HFF-Myc (cell line): ENCODE measurements at regions not wholly inside any gene's neighbourhood (a gene's known extent, or its start where the extent isn't known, plus 50 kb on each side); places are given as distances from the start of the nearest gene placed in this dataset.

Experiments
- DNase-seq: peaks from one replicate; pipeline ENCODE4 v3.0.0-alpha.2; 2011; ENCODE audit warnings: low read depth; ENCODE audit errors: extremely low read depth
- H3K4me3 ChIP-seq: replicated peaks from 2 replicates; pipeline ENCODE4 v1.5.1; 2011; ENCODE audit warnings: low read depth, mild to moderate bottlenecking, control low read depth, low read length
- CTCF ChIP-seq: IDR thresholded peaks from 2 replicates; pipeline ENCODE4 v1.5.1; 2012; ENCODE audit warnings: mild to moderate bottlenecking, low read depth, low read length, control low read depth; ENCODE audit errors: missing control alignments

- TF ChIP-seq CTCF, result no peak
- DNase-seq, result no peak
- no peak overlapping the region for H3K4me3 ChIP-seq
These were observed 52.5 kb upstream of the VKORC1L1 start for GRCh38 chr7:65820287-65820950.
